ENCODE measurements at regions not wholly inside any gene's neighbourhood (a gene's known extent, or its start where the extent isn't known, plus 50 kb on each side); places are given as distances from the start of the nearest gene placed in this dataset.

DNA sequence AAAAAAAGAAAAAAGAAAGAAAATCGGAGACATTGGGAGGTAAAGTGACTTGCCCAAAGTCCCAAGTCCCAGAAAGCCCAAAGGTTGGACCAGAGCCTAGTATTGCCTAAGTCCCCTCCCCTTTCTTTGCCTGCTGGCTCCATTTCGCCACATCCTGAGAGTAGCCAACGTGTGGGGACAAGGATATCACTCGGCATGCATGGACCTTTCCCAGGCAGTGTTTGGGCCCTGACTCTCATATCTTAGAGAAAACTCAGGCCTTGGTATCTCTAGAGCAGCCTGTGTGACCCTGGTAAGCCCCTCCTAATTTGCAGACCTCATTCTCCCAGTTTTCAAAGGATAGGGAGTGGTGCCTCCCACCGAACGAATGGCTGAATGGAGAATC is 294.2 kb upstream of the ZMIZ1 start:
- Mint-ChIP-seq H3K9me3 (no peaks in the 10 kb centered on the region), H3K27ac (no peak overlapping the region), H3K4me1 (no peaks in the 10 kb centered on the region), H3K4me3 (no peak overlapping the region), H3K27me3 (peaks cover 8% of the 10 kb centered on the region), H3K36me3 (ENCODE audit: low read depth) (no peaks in the 10 kb centered on the region)
- ATAC-seq (replicated peaks): no peak

- Mint-ChIP-seq H3K4me3 (no peak overlapping the region), H3K9me3 (no peaks in the 10 kb centered on the region), H3K27me3 (peaks cover 7% of the 10 kb centered on the region), H3K36me3 (ENCODE audit: low read depth) (no peaks in the 10 kb centered on the region), H3K4me1 (no peaks in the 10 kb centered on the region), H3K27ac (no peak overlapping the region)
- no peak for ATAC-seq (replicated peaks)
Observed at GRCh38 chr10:78774999-78775711, 293.6 kb upstream of the ZMIZ1 start.

- H3K27ac Mint-ChIP-seq: no peak overlapping the region
- no peaks in the 10 kb centered on the region for H3K9me3 Mint-ChIP-seq
- H3K4me1 Mint-ChIP-seq: no peaks in the 10 kb centered on the region
- no peaks in the 10 kb centered on the region for H3K36me3 Mint-ChIP-seq (ENCODE audit: low read depth)
- H3K4me3 Mint-ChIP-seq: no peak overlapping the region
- no peak for ATAC-seq (replicated peaks)
- peaks cover 5% of the 10 kb centered on the region for H3K27me3 Mint-ChIP-seq
Observed at GRCh38 chr10:78775891-78776290, 292.9 kb upstream of the ZMIZ1 start.

GRCh38 chr10:78776756-78777155 is 292.0 kb upstream of the ZMIZ1 start:
- Mint-ChIP-seq H3K4me1 (no peaks in the 10 kb centered on the region), H3K27me3 (peaks cover 5% of the 10 kb centered on the region), H3K4me3 (no peak overlapping the region)

DNA sequence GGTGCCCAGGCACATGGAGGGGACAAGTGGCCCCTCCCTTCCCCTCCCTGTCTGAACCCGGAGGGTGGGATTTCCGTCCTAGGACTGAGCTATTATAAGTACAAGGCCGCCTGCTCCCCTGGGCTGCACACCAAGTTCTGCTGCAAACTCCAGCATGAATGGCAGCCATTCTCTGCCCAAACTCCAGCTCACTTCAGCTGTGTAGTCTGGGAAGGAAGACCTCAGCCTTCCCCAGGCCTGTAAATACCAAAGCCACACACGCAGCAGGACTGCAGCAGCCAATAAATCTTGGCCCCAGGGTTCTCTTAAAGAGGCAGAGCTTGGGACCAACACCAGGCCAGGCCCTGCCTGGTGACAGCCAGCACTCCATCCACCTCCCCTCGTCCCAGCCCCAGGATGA is 291.3 kb upstream of the ZMIZ1 start:
- Mint-ChIP-seq H3K36me3 (ENCODE audit: low read depth) (no peaks in the 10 kb centered on the region), H3K4me1 (no peaks in the 10 kb centered on the region), H3K4me3 (no peak overlapping the region), H3K9me3 (no peaks in the 10 kb centered on the region), H3K27ac (no peak overlapping the region), H3K27me3 (peaks cover 5% of the 10 kb centered on the region)
- no peak for ATAC-seq (replicated peaks)

More at GRCh38 chr10:78776756-78777155, 292.0 kb upstream of the ZMIZ1 start:
- H3K27ac Mint-ChIP-seq: no peak overlapping the region
- H3K9me3 Mint-ChIP-seq: no peaks in the 10 kb centered on the region
- ATAC-seq (replicated peaks): no peak
- no peaks in the 10 kb centered on the region for H3K36me3 Mint-ChIP-seq (ENCODE audit: low read depth)

DNA sequence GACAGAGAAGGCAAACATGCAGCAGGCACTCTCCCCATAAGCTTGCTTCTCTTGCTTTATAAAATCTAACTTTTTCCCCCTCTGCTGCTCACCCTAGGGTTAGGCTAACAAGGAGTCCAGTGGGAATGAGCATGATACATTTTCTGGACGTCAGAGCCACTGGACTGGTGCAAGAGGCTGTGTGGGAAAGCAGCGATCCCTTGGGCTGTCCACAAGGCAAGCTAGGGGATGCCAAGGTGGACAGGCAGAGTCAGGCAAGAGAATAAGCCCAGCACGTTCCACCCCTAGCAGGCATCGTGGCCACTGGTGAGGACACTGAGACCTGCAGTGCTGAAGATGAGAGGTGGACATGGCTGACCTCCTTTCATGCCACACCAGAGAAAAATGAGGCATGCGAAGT is 290.9 kb upstream of the ZMIZ1 start:
- Mint-ChIP-seq H3K27me3 (peaks cover 7% of the 10 kb centered on the region), H3K4me3 (no peak overlapping the region), H3K27ac (no peak overlapping the region), H3K36me3 (ENCODE audit: low read depth) (no peaks in the 10 kb centered on the region), H3K4me1 (no peaks in the 10 kb centered on the region), H3K9me3 (no peaks in the 10 kb centered on the region)
- no peak for ATAC-seq (replicated peaks)

DNA sequence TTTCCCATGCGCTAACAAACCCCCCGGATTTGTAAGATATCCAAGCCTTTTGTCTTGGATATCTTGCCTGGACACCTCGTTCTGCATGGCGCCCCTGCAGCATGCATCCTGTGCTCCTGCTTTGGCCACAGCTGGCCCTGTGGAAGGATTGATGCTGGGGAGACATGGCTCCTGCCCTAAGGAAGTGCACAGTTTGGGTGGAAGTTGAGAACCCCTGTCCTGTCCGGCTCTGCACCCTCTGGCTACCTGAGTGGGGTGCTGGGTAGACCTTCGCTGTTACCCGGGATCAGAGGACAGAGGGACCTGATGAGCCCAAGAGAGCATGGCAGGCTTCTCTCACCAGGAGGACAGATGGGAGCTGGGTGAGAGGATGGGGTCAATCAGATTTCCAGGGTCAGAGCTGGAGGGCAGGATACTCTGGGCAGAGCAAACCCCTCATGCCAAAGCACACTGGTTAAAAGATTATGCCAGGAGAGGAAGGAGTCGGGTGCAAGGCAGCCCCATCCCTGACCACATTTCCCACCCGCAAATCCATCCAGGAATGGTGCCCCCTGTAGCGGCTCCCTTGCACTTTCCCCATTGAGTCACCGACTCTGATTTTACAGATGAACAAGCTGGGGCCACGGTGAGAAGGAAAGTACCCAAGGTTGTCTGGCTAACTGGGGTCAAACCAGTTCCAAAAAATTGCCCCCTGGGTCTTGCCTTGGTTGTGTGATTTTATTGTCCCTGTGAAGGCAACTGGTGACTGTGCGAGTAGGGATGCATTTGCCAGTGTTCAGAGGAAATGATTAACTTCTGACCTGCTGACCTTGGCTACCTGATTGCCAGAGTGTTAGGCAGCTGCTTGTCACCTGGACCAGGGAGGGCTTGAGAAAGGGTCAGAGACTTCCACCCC is 290.1 kb upstream of the ZMIZ1 start:
- Mint-ChIP-seq H3K36me3 (ENCODE audit: low read depth) (no peaks in the 10 kb centered on the region), H3K27me3 (peaks cover 12% of the 10 kb centered on the region), H3K9me3 (no peaks in the 10 kb centered on the region), H3K4me3 (no peak overlapping the region), H3K27ac (no peak overlapping the region), H3K4me1 (no peaks in the 10 kb centered on the region)
- ATAC-seq (replicated peaks): no peak

- H3K4me3 Mint-ChIP-seq: no peak overlapping the region
- H3K27ac Mint-ChIP-seq: no peak overlapping the region
- H3K4me1 Mint-ChIP-seq: no peaks in the 10 kb centered on the region
- no peaks in the 10 kb centered on the region for H3K36me3 Mint-ChIP-seq (ENCODE audit: low read depth)
- no peak for ATAC-seq (replicated peaks)
- peaks cover 18% of the 10 kb centered on the region for H3K27me3 Mint-ChIP-seq
- no peaks in the 10 kb centered on the region for H3K9me3 Mint-ChIP-seq
Observed at GRCh38 chr10:78779339-78779955, 289.3 kb upstream of the ZMIZ1 start.

DNA sequence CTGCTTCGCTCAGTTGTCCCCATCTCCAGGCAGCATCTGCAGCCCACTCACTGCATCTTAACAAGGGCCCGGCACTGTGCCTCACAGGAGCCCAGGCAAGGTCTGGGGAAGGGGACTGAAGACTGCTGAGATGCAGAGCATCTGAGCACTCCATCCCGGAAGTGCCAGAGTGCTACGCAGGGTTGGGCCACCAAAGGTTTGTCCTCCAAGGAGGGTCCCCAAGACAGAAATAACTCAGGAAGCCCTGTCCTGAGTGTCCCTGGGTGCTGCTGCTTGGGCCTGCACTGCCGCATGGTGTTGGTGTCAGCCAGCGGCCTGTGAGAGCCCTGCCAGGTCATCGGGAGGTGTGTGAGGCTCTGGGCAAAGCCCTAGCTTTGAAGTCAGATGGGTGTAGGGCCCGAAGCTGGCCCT is 288.2 kb upstream of the ZMIZ1 start:
- Mint-ChIP-seq H3K4me1 (no peaks in the 10 kb centered on the region), H3K36me3 (ENCODE audit: low read depth) (no peaks in the 10 kb centered on the region)

GRCh38 chr10:78781251-78781913 is 287.4 kb upstream of the ZMIZ1 start:
- no peaks in the 10 kb centered on the region for H3K9me3 Mint-ChIP-seq
- H3K27me3 Mint-ChIP-seq: peaks cover 23% of the 10 kb centered on the region
- no peak overlapping the region for H3K4me3 Mint-ChIP-seq
- H3K4me1 Mint-ChIP-seq: no peaks in the 10 kb centered on the region
- no peak overlapping the region for H3K27ac Mint-ChIP-seq
- no peak for ATAC-seq (replicated peaks)
- H3K36me3 Mint-ChIP-seq (ENCODE audit: low read depth): no peaks in the 10 kb centered on the region

More for the DNA sequence above, 288.2 kb upstream of the ZMIZ1 start:
- H3K9me3 Mint-ChIP-seq: no peaks in the 10 kb centered on the region
- H3K27me3 Mint-ChIP-seq: peaks cover 23% of the 10 kb centered on the region
- H3K27ac Mint-ChIP-seq: no peak overlapping the region
- no peak overlapping the region for H3K4me3 Mint-ChIP-seq
- ATAC-seq (replicated peaks): no peak

GRCh38 chr10:78781991-78782390 is 286.8 kb upstream of the ZMIZ1 start:
- no peaks in the 10 kb centered on the region for H3K4me1 Mint-ChIP-seq
- H3K9me3 Mint-ChIP-seq: no peaks in the 10 kb centered on the region
- H3K36me3 Mint-ChIP-seq (ENCODE audit: low read depth): no peaks in the 10 kb centered on the region
- no peak for ATAC-seq (replicated peaks)
- no peak overlapping the region for H3K27ac Mint-ChIP-seq
- H3K27me3 Mint-ChIP-seq: peaks cover 23% of the 10 kb centered on the region
- H3K4me3 Mint-ChIP-seq: no peak overlapping the region

DNA sequence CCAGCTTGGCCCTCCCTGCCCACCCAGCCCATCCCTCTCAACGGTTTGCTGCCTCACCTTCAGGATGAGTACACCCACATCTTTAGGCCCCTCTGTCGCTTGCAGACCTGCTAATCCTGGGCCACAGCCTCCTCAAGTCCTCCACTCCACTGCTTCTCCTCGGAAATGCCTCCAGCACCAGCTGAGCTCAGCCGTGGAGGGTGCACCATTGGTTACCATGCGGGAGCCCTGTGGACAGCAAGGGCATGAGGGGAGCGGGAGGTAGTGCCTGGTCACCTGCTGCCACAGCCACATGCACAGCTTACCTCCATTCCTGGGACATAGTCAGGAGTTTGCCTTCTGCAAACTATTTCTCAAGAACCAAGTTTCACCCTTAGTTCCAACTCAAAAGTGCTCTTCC is 286.3 kb upstream of the ZMIZ1 start:
- no peak overlapping the region for H3K27ac Mint-ChIP-seq
- no peak overlapping the region for H3K4me3 Mint-ChIP-seq

DNA sequence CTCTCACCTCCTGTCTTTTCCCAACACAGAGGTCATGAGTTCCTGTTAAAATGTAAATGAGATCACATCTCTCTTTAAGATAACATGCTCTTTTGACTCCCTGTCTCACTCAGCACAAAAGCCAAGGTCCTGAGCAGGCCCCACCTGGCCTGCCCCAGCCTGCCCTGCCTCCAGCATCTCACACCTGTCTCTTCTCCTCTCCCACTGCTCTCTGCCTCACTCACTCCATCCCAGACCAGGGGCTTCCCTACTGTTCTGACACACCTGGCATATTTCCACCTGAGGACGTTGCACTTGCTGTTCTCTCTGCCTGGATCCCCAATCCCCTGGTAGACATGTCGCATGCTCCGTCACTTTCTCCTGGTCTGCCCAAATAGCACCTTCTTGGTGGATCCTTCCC is 285.0 kb upstream of the ZMIZ1 start:
- Mint-ChIP-seq H3K36me3 (ENCODE audit: low read depth) (no peaks in the 10 kb centered on the region), H3K27me3 (peaks cover 19% of the 10 kb centered on the region), H3K9me3 (no peaks in the 10 kb centered on the region), H3K27ac (no peak overlapping the region), H3K4me3 (no peak overlapping the region), H3K4me1 (no peaks in the 10 kb centered on the region)
- no peak for ATAC-seq (replicated peaks)

More for the DNA sequence above, 286.3 kb upstream of the ZMIZ1 start:
- no peak for ATAC-seq (replicated peaks)
- Mint-ChIP-seq H3K27me3 (peaks cover 23% of the 10 kb centered on the region), H3K36me3 (ENCODE audit: low read depth) (no peaks in the 10 kb centered on the region), H3K9me3 (no peaks in the 10 kb centered on the region), H3K4me1 (no peaks in the 10 kb centered on the region)

GRCh38 chr10:78784546-78784945 is 284.2 kb upstream of the ZMIZ1 start:
- Mint-ChIP-seq H3K27ac (no peak overlapping the region), H3K4me1 (no peaks in the 10 kb centered on the region), H3K9me3 (no peaks in the 10 kb centered on the region), H3K4me3 (no peak overlapping the region), H3K36me3 (ENCODE audit: low read depth) (no peaks in the 10 kb centered on the region), H3K27me3 (peaks cover 23% of the 10 kb centered on the region)
- ATAC-seq (replicated peaks): no peak

Data from activated T-helper 17 cell treated with anti-CD3 and anti-CD28 coated beads, Interleukin-2, amount 50 U/mL, for 72 hours (primary cell).